SU-DHL-6 (cell line): ENCODE measurements at regions not wholly inside any gene's neighbourhood (a gene's known extent, or its start where the extent isn't known, plus 50 kb on each side); places are given as distances from the start of the nearest gene placed in this dataset.

Experiments
- EZH2phosphoT487 ChIP-seq: fragments of 200-600 bp; sonication (generic), shearing (Covaris generic); conservative IDR thresholded peaks from 2 replicates; pipeline ENCODE4 v1.6.1; 2018; ENCODE audit warnings: mild to moderate bottlenecking, antibody characterized with exemption, low read length, moderate library complexity, mixed read lengths
- TF ChIP-seq, protein P1 (sequence below): fragments of 200-600 bp; sonication (generic); IDR thresholded peaks from one replicate; pipeline ENCODE4 v1.5.1; 2017; ENCODE audit warnings: antibody characterized with exemption, mild to moderate bottlenecking, low read length, moderate library complexity; ENCODE audit not compliant: insufficient read depth, poor library complexity, severe bottlenecking

DNA sequence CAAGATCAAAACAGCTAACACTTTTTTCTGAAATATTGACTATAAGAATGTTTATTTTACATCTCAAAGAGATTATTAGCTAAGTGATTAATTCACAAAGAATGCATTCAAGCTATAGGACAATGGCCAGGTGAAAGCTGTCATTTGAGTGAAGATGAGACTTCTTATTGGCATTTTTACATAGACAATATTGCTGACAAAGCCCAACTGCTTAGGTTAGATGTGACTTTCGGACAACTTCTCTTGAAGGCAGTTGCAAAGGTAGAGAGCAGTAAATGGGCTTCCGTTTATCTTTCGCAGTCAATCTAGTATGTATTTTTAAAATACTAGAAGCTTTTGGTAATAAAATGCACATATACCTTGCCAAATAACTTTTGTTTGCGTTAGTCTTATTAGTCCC is 1041.3 kb downstream of the AMY1C start:
- TF ChIP-seq, protein P1, sequence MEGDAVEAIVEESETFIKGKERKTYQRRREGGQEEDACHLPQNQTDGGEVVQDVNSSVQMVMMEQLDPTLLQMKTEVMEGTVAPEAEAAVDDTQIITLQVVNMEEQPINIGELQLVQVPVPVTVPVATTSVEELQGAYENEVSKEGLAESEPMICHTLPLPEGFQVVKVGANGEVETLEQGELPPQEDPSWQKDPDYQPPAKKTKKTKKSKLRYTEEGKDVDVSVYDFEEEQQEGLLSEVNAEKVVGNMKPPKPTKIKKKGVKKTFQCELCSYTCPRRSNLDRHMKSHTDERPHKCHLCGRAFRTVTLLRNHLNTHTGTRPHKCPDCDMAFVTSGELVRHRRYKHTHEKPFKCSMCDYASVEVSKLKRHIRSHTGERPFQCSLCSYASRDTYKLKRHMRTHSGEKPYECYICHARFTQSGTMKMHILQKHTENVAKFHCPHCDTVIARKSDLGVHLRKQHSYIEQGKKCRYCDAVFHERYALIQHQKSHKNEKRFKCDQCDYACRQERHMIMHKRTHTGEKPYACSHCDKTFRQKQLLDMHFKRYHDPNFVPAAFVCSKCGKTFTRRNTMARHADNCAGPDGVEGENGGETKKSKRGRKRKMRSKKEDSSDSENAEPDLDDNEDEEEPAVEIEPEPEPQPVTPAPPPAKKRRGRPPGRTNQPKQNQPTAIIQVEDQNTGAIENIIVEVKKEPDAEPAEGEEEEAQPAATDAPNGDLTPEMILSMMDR, result no peak
- TF ChIP-seq EZH2phosphoT487, result no peak
